ENCODE measurements at regions not wholly inside any gene's neighbourhood (a gene's known extent, or its start where the extent isn't known, plus 50 kb on each side); places are given as distances from the start of the nearest gene placed in this dataset.
"Not testable (repeated sequence)": the region's sequence is repeated elsewhere in the genome, so short reads cannot be mapped to it uniquely, and the experiment has no call there.

DNA sequence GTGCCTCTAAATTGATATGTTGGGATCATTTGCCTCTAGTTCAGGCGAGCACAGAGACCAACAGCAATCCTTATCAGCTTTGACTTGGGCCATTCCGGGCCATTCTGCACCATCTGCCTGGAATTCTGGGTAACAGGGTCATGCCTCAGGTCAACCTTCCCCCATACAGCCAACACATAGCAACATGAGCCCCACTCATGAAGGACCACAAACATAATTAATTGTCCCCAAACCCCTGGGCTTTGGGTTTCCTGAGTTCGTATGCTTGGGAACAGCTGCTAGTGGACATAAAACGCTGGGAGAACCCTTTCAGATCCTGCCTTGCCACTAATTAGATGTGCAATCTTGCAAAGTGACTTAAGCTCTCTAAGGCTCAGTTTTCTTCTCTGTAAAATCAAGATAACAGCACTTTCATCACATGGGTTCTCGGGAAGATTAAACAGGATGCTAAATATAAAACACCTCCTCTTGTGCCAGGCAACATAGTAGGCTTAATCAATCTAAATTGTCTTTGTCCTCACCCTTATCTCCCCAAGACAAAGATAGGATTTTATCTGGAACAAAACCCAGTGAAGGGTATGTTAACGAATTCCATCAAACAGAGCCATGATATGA, 426.5 kb downstream of the CD83 start:
- no peak for DNase-seq

DNA sequence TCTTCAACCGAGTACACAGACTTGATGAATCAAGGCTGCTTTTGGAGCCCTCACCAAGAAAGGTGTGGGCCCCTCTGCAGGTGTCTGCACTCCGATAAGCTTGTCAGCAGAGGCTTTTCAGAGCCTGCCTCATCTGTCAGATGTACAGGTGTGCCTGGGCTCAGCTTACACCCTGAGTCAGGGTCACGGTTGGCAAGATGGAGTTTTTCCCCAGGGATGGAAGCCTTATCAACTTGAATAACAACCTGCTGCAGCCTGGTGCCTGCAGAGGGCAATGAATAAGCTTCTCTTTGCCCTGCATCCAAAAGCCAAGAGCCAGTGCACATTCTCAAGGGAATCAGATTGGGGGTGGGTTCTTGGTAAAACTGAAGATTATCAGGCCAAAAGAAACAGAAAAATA, 427.1 kb downstream of the CD83 start:
- no peak for DNase-seq

DNA sequence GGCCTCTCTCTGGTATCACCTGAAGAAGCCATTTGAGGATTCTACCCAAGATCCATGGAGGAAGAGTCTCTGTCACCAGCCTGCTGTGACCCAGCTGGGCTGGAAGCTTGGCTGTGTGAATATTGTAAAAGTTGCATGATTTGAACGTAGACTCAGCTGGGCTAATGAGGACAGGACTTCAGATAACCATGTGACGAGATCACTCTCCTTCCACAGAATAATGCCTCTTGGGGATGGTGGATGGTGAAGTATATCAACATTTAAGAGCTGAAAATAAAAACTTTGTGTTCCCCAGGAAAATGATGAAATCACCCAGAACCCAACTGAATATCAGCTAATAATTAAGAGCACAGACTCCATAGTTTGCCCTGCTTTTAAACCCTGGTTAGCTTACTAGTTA, 427.9 kb downstream of the CD83 start:
- DNase-seq = no peak

DNA sequence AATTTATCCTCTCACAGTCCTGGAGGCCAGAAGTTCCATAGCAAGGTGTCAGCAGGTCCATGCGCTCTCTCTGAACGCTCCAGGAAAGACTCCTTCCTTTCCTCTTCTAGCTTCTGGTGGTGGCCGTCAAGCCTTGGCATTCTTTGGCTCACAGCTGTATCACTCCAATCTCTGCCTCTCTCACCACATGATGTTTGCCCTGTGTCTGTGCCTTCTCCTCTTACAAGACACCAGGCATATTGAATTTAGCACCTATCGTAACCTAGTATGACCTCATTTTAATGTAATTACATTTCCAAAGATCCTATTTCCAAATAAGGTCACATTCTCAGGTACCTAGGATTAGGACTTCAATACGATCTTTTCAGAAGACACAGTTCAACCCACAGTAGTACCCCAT, 428.5 kb downstream of the CD83 start:
- no peak for DNase-seq

DNA sequence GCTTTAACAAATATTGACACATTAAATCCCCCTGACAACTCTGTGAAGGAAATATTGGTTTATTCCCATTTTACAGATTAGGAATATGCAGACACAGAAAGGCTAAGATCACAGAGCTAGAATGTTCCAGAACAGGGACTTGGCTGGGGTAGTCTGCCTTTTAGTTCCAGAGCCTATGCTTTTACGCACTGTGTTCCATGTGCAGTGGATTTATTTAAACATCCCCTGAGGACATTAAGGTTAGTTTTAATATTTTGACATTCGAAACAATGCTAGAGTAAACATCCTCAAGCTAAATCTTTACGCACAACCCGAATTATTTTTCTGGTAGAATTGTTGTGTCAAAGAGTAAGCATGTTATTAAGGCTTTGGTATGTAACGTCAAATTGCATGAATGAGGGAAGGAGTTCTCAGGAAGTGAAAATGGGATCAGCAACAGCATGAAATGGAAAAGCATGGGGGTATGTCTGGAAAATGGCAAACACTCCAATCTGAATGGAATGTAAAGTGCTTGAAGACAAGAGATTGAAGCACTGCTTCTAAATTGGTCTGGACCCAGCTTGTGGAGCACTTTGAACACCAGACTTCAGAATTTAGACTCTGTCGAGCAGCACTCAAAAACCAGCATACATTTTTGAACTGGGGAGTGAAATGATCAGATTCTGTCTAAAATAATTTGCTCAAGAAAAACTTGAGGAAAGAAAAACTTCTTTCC, 429.9 kb downstream of the CD83 start:
- no peak for DNase-seq

DNA sequence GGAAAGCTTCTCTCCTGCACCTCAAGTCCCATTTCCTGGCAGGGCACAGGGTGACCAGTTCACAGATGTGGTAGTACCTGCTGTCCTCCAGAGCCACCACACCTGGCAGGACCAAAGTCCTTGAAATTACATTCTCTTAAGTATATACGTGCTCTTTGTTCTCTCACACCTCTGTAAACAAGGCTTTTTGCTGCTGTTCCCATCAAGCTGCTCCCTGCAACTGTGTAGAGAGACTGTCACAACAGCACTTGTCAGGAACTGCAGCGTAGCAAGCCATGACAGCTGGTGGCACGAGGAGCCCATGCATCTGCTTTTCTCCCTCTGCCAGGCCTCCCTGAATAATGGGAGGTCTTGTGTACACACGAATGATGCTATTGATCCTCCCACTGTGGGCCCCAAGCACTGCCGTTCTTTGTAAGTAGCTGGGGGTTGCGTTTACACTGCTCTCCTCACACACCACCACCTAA, 431.8 kb downstream of the CD83 start:
- DNase-seq = no peak

DNA sequence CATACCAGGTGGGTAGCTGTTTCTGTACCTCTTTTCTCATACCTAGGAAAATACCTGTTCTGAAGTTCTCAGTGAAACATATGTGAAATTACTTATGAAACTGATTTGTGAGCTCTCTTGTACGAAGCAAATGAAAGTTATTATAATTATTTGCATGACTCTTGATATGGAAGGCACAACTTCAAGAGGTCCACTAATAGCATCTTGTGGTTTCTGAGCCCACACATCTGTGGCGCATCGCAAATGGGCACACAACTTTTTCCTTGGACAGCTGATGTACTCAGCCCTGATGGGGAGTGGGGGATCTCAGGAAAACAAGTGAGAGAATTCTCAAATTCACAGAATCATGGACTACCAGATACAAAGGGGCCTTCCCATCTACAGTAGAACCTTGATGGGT, 432.3 kb downstream of the CD83 start:
- DNase-seq = no peak

DNA sequence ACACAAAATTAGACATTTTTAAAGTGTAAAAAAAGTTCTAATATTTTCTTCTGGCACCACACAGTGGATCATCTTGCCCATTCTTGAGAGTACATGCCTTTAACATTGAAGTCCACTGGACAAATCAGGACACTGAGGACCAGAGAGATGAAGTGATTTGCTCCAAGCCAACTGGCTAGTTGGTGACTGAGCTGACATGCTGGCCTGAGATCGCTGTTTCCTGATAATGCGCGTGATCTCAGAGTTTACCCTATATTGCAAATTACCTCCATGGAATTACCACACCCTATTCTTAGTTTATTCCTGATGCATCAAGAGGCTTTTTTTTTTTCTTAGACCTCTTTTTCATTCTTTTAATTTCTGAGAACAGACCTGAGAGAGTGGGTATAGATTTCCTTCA, 432.8 kb downstream of the CD83 start:
- DNase-seq = no peak

DNA sequence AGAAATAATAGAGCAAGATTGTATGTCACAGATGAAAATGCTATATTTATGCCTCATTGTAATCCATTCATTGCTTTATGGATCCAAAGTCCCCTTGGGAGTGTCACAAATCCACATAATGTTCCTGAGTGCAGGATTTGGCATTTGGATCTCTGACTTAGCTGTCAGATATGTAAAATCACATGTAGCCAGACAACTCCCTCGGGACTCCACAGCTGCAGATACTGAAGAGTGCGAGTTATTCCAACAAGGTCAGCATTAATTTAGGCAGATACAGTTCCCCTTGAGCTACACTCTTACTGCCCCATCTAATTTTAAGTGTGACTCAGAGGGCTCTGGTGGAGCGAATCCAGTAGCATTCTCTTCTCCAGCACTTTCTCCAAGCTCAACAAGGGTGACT, 433.2 kb downstream of the CD83 start:
- no peak for DNase-seq

DNA sequence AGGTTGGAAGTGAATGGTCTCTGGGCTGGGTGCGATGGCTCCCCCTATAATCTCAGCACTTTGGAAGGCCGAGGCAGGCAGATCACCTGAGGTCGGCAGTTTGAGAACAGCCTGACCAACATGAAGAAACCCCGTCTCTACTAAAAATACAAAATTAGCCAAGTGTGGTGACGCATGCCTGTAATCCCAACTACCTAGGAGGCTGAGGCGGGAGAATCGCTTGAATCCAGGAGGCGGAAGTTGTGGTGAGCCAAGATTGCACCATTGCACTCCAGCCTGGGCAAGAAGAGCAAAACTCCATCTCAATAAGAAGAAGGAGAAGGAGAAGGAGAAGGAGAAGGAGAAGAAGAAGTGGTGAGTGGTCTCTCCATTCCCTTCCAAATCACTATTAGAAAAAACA, 434.0 kb downstream of the CD83 start:
- DNase-seq = not testable (repeated sequence)

DNA sequence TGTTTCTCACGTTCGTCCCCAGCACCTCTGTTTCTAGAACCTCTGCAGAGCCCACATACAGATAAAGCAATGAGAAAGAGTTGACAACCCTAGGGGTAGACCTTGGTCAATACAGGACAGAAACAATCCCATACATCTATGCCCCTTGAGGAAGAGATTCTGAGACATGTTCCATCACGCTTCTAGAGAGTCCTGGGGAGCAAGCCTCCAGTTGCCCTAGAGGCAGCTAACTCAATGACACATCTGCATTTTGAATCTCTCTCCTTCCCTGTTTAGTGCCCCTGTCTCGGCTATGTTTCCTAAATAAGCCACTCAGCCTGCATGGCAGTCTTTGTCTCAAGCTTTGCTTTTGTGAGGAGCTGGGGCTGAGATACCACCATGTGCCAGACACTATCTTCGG, 435.3 kb downstream of the CD83 start:
- no peak for DNase-seq

DNA sequence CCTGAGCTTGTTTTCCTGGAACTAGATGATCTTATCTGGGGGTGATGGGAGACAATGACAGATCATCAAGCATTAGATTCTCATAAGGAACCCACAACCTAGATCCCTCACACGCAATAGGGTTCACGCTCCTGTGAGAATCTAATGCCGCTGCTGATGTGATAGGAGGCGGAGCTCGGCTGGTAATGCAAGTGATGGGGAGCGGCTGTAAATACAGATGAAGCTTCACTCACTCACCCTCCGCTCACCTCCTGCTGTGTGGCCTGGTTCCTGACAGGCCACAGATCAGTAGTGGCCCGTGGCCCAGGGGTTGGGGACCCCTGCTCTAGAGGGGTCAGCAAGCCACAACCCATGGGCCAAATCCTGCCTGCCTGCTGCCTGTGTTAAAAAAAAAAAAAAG, 435.9 kb downstream of the CD83 start:
- no peak for DNase-seq

DNA sequence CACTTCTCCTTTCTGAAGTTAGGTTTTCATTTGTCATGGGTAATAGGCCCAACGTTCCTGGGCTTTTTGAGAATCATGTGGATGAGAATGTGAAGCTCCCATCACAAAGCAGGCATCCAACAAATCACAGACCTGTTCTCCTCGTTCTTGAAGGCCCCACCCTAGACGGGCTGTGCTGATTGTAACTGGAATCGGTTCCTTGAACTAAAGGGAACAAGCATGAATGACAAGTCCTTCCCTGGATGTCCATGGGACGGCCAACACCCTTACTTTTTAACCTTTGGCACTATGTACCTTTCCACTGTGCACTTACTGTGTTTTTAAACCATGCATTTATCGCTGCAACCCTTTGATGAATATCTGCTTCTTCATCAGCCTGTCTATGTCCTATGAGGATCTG, 438.2 kb downstream of the CD83 start:
- DNase-seq = no peak

DNA sequence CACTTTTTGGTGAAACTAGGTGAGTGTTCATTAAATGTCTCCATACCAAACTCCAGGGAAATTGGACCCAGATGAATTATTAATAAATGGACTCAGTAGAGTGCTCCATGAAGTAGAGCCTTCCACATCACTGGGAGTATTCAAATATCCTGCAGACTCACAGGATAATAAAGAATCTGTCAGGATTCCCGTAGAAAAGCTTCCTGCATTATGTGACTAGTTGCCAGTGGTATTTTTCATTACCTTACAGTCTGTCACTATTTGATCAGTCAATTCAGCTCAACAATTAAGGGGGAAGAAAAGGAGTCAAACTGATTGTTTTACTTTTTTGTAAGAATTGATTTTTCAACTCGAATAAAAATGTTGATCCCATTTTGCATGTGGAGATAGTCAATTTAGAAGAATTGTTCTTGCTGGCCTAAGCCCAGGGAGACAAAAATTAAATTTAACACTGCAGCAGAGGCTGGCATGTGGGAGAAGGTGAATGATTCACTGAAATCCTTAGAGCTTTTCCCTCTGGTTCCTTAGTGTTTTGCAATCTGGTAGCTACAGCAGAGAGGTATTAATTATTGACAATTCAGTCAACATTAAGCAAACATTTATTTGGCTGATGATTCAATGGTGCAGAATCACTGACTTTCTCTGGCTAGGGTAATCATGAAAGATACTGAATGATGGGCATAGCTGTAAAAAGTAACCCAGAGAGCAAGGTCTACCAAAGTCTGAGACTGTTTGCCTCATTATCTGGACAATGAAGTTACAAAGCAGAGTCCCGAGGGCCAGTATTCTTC, 442.4 kb downstream of the CD83 start:
- DNase-seq = no peak

DNA sequence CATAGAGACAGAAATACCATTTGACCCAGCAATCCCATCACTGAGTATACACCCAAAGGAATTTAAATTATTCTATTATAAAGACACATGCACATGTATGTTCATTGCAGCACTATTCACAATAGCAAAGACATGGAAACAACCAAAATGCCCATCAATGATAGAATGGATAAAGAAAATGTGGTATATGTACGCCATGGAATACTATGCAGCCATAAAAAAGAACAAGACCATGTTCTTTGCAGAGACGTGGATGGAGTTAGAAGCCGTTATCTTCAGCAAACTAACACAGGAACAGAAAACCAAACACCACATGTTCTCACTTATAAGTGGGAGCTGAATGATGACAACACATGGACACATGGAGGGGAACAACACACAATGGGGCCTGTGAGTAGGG, 444.0 kb downstream of the CD83 start:
- DNase-seq = not testable (repeated sequence)

DNA sequence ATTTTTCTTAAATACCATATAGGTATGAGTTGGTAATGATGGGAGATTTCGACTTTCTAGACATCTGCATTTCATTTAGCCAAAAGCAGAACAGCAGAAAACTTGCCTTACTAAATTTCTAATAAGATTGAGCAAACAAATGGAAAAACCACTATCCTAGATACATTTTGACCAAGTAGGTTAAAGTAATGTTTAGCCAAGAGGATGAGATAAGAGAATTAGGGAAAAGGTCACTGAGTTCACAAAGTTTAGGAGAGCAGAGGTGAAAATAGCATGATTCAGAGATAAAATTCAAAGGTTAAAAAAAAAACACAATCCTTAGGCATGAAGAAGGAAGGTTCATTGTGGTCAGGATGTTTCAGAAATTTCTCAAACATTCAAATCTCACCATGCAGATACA, 450.3 kb downstream of the CD83 start:
- DNase-seq = no peak

DNA sequence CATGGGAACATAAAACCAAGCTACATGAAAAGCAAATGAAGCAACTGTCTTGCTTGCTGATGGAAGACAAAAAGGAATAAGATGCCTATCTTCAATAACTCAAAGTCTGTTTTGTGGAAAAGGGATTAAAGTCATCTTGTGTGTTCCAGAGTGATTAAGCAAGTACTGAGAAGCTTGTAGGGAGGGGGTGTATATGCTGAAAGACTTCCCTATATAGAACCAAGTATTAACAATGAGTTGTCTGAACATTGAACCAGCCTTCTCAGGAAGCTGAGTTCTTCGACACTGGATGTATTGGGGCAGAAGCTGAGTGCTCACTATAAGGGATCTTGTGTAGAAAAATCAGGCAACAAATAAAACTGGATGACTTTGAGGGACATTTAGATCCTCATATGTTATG, 451.8 kb downstream of the CD83 start:
- no peak for DNase-seq

DNA sequence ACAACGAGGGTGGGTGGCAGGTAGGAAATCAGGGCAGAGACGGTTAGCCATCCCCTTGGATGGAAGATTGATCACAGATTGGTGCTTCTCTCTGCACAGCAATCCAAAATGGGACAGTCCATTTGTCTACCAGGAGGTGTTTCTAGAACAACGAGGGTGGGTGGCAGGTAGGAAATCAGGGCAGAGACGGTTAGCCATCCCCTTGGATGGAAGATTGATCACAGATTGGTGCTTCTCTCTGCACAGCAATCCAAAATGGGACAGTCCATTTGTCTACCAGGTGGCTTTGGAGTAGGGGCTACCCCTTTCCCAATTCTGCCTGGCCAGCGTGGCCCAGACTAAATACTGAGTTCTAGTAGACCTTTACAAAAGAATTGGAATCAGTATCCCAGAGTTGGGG, 452.3 kb downstream of the CD83 start:
- DNase-seq = not testable (repeated sequence)

DNA sequence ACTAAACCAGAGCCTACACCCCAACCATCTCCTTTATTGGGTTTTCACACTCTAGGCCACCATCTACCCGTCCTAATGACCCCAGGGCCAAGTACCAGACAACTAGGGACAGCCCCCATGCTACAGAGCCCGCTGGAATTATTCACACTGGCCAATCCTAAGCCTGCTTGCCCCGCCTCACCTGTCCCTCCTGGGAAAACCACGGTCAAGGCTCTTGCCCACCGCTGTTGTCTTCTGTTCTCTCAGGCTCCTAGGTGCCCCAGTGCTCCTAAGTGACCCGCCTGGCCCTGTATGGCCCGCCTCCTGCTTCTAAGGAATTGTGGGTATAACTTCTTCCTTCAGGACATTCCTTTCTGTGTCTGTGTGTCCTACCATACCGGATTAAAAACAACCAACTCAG, 453.4 kb downstream of the CD83 start:
- DNase-seq = no peak

DNA sequence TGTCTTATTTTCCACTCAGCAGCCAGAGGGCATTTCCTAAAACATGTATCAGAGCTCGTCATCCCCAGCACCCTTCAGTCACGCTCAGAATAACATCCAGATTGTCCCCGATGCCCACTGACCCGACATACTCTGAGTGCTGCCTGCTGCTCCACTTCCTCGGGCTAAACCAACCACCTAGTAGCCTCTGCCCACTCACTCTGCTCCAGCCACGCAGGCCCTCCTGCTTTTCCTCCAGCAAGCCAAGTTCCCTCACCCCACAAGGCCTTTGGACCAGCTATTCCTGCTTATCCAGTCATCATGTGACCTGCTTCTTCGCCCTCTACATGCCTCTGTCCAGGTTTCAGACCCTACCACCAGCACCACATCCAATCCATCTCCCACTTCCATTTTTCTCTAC, 454.2 kb downstream of the CD83 start:
- no peak for DNase-seq

DNA sequence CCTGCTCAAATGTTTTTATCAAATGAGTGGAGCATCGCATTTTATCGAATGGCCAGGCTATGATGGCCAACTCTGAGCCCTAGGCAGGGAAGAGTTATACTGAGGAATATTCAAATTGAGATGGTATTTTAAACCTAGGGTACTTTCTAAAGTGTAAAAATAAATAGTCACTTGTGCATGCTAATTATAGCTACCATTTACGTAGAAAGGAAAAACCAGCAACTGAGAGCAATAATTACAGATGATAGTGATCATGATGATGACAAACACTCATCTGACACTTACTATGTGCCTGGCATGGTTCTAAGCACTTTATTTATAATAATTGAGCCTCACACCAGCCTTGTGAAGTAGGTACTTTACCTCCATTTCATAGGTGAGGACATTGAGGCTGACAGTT, 455.7 kb downstream of the CD83 start:
- no peak for DNase-seq

DNA sequence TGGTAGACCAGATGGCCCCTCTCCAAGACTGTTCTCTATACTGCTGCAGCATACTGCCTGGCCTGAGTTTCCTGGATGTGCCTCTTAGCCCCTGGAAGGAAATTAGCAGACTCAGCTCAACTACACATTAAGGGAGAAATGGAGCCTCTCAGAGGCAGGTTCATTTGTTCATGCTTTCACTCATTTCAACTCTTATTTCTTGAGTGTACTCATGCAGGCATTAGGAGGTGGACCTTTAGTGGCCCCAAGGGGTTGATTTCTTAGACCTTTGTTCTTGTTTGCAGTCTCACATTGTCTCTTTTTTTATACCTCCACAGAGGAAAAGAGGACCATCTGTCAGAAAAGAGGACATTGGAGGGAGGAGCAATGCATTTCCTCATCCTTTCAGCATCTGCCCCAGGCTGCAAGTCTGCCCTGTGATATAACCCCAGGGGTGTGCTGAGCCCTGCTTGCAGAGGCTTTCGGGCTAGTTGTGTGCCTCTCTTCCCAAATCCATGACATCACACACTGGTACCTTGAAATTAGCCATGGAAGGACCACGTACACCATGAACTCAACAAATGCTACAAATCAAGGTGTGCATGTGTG, 456.2 kb downstream of the CD83 start:
- no peak for DNase-seq

DNA sequence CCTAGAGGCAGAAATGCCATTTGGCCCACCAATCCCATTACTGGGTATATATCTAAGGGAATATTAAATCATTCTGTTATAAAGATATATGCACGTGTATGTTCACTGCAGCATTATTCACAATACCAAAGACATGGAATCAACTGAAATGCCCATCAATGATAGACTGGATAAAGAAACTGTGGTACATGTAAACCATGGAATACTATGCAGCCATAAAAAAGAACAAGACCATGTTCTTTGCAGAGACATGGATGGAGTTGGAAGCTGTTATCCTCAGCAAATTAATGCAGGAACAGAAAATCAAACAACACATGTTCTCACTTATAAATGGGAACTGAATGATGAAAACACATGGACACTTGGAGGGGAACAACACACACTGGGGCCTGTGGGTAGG, 458.4 kb downstream of the CD83 start:
- DNase-seq = no peak

DNA sequence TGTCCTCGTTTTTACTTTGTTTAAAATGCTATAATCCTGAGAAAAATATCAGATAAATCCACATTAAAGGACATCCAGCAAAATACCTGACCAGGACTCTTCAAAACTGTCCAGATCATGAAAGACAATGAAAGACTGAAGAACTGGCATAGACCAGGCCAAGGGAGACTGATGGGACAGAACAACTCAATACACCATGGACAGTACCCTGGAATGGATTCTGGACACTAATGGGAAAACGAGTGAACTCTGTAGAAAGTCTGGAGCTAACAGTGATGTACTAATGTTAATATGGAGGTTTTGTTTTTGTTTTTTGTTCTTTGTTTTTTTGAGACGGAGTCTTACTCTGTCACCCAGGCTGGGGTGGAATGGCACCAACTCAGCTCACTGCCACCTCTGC, 461.4 kb downstream of the CD83 start:
- DNase-seq = no peak
